ENCODE measurements at regions not wholly inside any gene's neighbourhood (a gene's known extent, or its start where the extent isn't known, plus 50 kb on each side); places are given as distances from the start of the nearest gene placed in this dataset.
"Not testable (repeated sequence)": the region's sequence is repeated elsewhere in the genome, so short reads cannot be mapped to it uniquely, and the experiment has no call there.

GRCh38 chr15:20290606-20291005, 251.0 kb downstream of the GOLGA6L6 start:
- TF ChIP-seq CEBPB (IDR thresholded peaks at IDR 0.05; ENCODE audit: low read depth, low read length); FOS (IDR thresholded peaks at IDR 0.05; ENCODE audit: low read depth, low read length); RAD21 (IDR thresholded peaks at IDR 0.05; ENCODE audit: low read length); CTCF (conservative IDR thresholded peaks at IDR 0.05; ENCODE audit: low read depth, low read length); POLR2A (IDR thresholded peaks at IDR 0.05; ENCODE audit: low read depth, low read length); USF2 (IDR thresholded peaks at IDR 0.05; ENCODE audit: low read depth, low read length); BHLHE40 (IDR thresholded peaks at IDR 0.05; ENCODE audit: low read depth, low read length); SMC3 (IDR thresholded peaks at IDR 0.05; ENCODE audit: low read depth, low read length); MAZ (IDR thresholded peaks at IDR 0.05; ENCODE audit: borderline replicate concordance, low read depth, low read length); ELK1 (IDR thresholded peaks at IDR 0.05; ENCODE audit: borderline replicate concordance, low read depth, low read length); RCOR1 (IDR thresholded peaks at IDR 0.05; ENCODE audit: insufficient replicate concordance, low read length); NFE2L2 (IDR thresholded peaks at IDR 0.05; ENCODE audit: low read depth, low read length): not testable (repeated sequence)
